HG02798 (cell line): ENCODE measurements at regions not wholly inside any gene's neighbourhood (a gene's known extent, or its start where the extent isn't known, plus 50 kb on each side); places are given as distances from the start of the nearest gene placed in this dataset.
"Not testable (repeated sequence)": the region's sequence is repeated elsewhere in the genome, so short reads cannot be mapped to it uniquely, and the experiment has no call there.

ENCODE experiments used
- ATAC-seq: cut with Tn5 transposase; IDR thresholded peaks from one replicate; pipeline ENCODE4 v1.9.1; 2021; ENCODE audit warnings: mild to moderate bottlenecking; ENCODE audit not compliant: unreplicated experiment, poor library complexity

DNA sequence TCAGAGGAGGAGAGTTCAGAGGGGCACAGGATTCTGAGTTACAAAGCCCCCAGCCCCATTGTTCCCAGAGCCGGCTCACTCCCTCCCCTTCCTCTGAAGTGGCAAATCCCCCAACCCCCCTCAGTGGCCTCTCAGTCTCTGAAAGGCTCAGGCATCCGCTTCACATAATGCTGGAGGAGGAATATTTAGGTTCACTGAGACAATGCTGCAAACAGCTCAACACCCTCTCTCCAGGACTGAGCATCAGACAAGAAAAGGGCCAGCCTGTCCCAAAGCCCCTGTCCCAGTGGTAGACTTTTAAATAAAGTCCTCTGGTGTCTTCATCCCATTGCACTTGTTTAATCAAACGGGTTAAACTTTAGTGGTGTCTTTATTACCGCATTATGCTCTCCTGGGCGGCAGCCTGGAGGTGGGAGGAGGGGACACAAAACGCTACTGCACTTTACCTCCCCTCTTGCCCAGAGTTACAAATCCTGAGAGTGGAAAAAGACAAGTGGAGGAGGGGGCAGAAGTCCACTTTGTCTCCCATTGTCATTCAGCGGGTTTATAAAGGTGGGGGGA, 257.9 kb downstream of the FGFR2 start:
- no peak for ATAC-seq

DNA sequence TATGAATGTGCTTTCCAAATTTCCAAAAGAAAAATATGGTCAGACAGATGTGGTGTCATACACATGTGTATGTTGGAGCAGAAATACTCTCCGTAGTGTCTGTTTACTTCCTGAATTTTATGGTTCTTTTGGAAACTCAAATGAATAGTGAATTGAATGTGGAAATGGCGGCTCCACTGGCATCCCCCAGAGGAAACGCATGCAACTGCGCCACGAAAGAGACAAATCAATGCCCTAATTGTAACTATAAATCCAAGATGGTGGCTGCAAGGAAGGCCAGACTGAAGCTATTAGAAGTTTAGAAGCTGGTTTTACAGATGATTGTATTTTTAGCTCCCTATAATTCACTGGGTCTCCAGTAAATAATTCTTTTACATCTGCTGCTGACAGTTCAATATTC, 246.7 kb downstream of the FGFR2 start:
- no peak for ATAC-seq

GRCh38 chr10:121352231-121352855, 245.9 kb downstream of the FGFR2 start:
- ATAC-seq = no peak

DNA sequence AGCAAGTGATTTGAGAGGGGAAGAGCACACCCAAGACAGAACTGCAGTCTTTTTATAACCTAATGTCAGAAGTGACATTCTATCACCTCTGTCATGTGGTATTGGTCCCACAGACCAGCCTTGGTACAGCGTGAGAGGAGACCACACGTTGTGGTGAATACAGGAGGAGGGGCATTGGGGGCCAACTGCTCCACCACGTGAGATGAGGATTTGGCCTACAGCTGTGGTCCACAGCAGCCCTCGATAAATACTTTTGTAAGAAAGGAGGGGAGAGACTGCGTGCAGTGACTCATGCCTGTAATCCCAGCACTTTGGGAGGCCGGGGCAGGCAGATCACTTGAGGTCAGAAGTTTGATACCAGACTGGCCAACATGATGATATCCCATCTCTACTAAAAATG, 243.1 kb downstream of the FGFR2 start:
- ATAC-seq = no peak

- ATAC-seq = no peak
Measured at GRCh38 chr10:121356183-121356582, 242.1 kb downstream of the FGFR2 start.

DNA sequence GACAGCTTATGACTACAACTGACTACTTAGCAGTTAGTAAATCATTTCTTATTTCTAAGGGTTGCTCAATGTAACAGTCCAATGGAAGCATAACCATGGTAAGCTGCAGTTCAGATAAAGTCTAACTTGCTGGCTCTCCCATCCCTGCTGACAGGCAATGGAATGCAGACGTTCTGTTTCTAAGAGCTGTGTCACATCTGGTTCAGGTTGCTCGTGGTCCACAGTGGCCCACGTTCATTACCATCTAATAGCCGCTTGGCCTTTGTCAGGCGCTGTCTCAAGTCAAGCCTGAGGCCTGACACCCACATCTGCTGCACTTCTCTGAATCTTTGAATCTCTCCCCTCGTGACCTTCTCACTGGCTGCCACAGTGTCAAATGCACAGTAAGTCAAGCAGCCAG, 240.8 kb downstream of the FGFR2 start:
- no peak for ATAC-seq

DNA sequence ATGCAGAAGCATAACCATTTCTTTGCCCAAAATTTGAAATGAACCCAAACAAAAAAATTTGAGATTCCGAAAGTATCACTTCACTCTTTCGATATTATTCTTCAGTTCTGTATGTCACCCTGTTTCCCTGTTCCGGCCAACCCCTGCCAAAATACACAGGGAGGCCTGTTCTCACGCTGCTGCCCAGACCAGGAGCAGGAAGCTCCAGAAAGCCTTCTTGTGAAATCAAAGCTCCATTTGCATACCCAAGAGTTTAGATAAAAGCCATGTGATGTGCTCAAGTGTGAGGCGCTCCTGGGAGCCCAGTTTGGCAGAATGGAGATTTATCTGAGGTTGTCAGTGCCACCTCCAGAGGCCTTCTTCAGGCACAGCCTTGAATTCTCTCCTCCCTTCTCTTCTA, 236.2 kb downstream of the FGFR2 start:
- no peak for ATAC-seq

GRCh38 chr10:121365566-121365965, 232.7 kb downstream of the FGFR2 start:
- ATAC-seq = no peak

DNA sequence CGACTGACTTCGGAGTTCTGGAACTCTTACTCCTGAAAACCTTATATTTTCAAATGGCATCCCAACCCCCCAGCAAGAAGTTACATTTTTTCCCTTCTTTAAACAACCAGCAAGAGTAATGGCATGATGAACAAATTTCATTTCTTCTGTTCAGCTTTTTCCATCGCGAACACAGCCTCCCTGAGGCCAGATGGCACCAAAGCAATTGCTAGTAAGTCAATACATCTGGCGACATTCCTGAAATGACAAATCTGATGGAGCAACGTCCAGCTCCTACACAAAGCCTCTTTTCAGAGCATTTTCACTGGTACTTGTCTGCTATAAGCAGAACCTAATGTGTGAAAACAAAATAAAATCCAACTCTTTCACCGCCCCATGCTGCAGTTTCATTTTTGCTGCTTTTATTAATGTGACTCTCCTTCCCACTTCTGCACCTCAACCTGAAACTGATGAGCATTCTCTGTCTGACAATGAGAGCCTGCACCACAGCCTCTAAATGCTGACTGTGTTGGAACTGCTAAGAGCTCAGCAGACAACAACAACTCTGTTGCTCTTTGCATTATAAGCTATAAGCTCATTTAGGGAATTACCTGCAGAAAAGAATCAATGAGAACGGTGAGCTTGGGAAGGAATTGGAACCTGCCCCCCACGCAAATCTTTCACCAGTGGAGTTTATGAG, 229.8 kb downstream of the FGFR2 start:
- ATAC-seq = no peak

DNA sequence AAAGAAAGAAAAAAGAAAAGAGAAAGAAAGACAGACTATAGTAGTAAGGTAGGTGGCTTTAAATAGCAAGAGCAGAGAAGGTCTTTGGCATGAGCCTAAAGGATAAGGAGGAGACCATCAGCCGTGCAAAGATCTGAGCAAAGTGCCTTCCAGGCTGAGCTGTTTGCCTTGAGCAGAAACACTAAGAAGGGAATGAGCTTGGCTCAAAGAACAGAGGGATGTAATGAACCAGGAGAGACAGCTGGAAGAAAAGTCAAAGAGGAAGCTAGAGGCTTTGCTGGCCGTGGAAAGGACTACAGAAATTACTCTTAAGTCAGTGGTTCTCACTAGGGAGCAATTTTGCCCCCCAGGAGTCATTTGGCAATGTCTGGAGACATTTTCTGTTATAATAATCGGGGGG, 228.6 kb downstream of the FGFR2 start:
- ATAC-seq = no peak

DNA sequence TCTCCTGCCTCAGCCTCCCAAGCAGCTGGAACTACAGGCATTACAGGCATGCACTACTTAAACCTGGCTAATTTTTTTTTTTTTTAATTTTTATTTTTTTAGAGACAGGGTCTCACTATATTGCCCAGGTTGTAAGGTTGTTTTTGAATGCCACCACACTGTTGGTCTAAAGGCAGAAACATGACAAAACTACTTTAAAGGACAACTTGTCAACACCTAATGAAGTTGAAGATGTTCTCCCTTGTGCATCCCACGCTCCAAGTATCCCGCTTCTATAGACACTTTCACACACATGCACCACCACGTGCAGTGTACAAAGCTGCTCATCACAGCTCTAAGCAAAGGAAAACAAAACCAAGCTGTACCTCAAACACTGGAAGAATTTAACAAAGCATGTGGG, 226.4 kb downstream of the FGFR2 start:
- no peak for ATAC-seq

DNA sequence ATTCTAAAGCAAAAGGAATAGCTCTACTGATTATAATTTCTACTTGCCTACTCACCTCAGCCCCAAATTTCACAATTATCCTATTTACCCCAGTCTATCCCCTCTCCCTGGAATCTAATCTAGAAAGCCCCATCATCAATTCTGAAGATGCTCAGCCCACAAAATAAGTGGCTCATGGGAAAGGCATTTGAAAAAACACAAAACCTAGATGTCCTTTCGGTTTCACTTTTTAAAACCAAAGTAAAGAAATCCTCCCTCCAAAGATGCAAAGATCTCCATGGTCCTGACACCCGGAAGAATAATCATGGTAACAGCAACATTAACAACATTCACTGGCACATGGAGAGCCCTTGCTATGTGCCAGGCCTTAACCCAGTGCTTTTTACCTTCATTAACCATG, 224.8 kb downstream of the FGFR2 start:
- ATAC-seq = no peak

DNA sequence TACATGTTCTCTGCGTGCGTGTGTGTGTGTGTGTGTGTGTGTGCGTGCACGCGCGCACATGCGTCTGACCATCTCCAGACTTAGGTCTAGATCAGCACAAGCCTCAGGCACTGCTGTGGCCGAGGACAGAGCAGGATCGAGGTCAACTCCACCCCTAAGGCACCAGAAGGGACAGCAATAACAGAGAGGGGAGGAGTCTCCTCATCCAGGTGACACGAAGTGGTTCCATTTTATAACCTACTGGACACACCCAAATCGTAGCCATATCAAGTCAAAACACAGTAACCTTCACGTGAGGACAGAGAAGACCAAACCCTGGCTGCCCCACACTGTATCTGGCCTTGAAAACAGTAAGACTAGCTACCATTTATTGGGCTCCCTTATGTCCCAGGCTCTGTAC, 224.1 kb downstream of the FGFR2 start:
- ATAC-seq = no peak

GRCh38 chr10:121375172-121375571, 223.1 kb downstream of the FGFR2 start:
- ATAC-seq = no peak

DNA sequence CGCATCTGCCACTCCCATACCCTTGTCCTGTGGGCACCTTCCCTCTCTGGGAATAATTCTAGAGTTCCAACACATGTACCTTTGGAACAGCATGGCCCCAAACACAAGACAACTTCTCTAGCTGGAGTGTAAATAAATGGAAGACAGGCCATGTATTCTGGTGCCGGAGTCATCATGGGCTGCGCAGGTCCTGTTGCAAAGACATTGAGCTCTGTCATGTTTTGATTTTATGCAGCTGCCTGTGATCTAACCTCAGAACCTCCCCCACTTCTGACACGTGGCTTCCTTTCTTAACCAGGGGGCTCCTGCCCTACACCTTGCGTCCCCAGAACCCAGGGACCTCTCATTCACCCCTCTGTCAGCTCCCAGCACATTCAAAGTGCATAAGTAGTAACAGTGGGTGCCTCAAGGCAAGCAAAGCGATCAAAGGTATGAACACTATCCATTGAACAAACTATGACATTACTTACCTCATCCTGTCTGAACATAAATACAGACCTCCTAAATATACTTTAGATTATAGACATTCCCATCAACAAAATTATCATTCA, 219.9 kb downstream of the FGFR2 start:
- no peak for ATAC-seq

DNA sequence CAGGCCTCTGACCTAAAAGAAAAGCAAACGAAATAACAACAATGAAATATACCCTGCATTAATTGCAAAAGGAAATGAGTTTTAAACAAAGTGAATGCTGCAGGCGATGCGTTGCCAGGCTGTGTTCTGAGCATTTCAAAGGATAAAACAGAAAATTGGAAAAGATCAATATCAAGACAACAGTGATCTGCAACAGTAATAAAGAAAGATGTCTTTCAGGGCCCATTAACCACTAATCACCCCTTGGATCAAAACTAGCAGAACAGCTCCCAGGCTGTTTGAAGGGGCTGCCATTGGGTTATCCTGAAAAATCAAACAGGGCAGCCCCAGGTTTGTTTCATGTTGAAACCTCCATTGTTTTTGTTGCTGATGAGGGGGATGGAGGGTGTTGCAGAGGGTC, 219.2 kb downstream of the FGFR2 start:
- ATAC-seq = no peak

- ATAC-seq = no peak
Measured at GRCh38 chr10:121380211-121380610, 218.0 kb downstream of the FGFR2 start.

DNA sequence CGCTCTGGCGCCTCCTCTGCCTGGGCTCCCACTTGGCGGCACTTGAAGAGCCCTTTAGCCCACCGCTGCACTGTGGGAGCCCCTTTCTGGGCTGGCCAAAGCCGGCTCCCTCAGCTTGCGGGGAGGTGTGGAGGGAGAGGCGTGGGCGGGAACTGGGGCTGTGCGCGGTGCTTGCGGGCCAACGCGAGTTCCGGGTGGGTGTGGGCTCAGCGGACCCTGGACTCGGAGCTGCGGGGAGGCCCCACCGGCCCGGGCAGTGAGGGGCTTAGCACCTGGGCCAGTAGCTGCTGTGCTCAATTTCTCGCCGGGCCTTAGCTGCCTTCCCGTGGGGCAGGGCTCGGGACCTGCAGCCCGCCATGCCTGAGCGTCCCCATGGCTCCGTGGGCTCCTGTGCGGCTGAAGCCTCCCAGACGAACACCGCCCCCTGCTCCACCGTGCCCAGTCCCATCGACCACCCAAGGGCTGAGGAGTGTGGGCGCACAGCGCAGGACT, 216.2 kb downstream of the FGFR2 start:
- not testable (repeated sequence) for ATAC-seq

DNA sequence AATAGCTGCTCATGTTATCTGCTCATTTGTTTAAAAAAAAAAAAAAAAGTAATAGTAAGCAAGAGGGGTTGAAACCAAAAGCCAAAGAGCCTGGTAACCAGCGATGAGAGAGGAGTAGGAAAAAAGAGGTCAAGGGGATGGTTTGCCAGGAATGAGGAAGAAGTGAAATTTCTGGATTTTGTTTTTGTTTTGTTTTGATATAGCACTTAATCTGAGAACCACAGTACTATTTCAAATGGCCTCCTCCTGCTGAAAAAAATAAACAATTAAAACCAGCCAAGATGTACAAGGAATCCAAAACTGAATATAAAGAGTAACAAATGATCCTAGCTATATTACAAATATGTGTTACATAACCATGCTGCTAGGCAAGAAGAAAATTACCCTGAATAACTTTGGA, 213.1 kb downstream of the FGFR2 start:
- ATAC-seq = no peak

DNA sequence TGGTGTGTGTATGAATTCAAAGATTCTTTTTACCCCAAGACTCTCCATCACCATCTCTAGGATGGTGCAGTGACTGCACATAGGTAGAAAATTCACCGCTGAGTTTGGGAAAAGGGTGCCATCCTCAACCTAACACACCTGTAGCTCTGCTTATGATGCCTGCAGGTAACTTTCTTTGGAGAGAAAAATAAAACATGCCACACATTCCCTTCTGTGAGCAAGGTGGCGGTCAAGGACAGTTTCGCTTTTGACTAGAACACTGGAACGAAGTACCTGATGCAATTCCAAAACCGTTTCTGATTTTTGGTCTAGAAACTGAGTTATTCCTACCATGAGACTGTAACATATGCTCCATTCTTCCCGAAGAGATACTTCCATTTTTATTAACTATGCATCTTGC, 205.6 kb downstream of the FGFR2 start:
- ATAC-seq = no peak

DNA sequence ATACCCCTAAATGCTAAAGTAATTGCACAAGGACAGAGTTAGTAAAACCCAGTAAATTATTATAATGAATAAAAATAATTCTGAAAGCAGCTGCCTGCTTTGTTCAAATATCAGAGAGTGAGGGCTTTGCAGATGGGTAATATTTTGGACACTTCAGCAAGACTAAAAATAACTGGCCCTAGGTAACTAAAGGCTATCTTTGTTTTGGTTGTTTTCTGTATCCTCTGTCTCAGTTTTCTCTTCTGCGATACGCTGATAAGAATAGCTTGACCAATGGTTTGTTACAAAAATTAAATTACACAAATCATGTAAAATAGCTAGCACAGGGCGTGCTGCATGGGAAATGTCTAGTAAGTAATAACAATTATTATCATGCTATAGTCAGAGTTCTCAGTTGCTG, 204.7 kb downstream of the FGFR2 start:
- ATAC-seq = no peak

DNA sequence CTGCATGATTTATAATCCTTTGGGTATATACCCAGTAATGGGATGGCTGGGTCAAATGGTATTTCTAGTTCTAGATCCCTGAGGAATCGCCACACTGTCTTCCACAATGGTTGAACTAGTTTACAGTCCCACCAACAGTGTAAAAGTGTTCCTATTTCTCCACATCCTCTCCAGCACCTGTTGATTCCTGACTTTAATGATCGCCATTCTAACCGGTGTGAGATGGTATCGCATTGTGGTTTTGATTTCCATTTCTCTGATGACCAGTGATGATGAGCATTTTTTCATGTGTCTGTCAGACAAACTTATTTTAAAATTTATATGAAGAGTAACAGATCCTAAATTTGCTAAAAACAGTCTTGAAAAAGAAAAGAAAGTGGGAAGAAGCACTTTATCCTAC, 197.7 kb downstream of the FGFR2 start:
- not testable (repeated sequence) for ATAC-seq
